GM18499 (cell line): ENCODE measurements at regions not wholly inside any gene's neighbourhood (a gene's known extent, or its start where the extent isn't known, plus 50 kb on each side); places are given as distances from the start of the nearest gene placed in this dataset.
"Not testable (repeated sequence)": the region's sequence is repeated elsewhere in the genome, so short reads cannot be mapped to it uniquely, and the experiment has no call there.

Source experiments
- ATAC-seq: cut with Tn5 transposase; IDR thresholded peaks from one replicate; pipeline ENCODE4 v1.9.1; 2021; ENCODE audit warnings: moderate number of reproducible peaks; ENCODE audit not compliant: insufficient read depth, unreplicated experiment

- ATAC-seq = no peak
Observed at GRCh38 chr4:10866666-10867065, 182.1 kb upstream of the CLNK start.

GRCh38 chr4:10861036-10861435 is 176.5 kb upstream of the CLNK start:
- no peak for ATAC-seq

- no peak for ATAC-seq
Observed at GRCh38 chr4:10856271-10856782, 171.8 kb upstream of the CLNK start.

- no peak for ATAC-seq
Observed at GRCh38 chr4:10853196-10853595, 168.6 kb upstream of the CLNK start.

- no peak for ATAC-seq
Observed at GRCh38 chr4:10841697-10842096, 157.1 kb upstream of the CLNK start.

GRCh38 chr4:10837151-10837550 is 152.6 kb upstream of the CLNK start:
- no peak for ATAC-seq

GRCh38 chr4:10832806-10833628 is 148.4 kb upstream of the CLNK start:
- peak; percentile 89 for ATAC-seq

GRCh38 chr4:10831727-10832408 is 147.3 kb upstream of the CLNK start:
- no peak for ATAC-seq

- ATAC-seq = not testable (repeated sequence)
Observed at GRCh38 chr4:10828918-10829538, 144.5 kb upstream of the CLNK start.

GRCh38 chr4:10821826-10822225 is 137.3 kb upstream of the CLNK start:
- ATAC-seq = no peak

- ATAC-seq = no peak
Observed at GRCh38 chr4:10816571-10816970, 132.0 kb upstream of the CLNK start.

GRCh38 chr4:10811991-10812390 is 127.4 kb upstream of the CLNK start:
- ATAC-seq = no peak

- ATAC-seq = no peak
Observed at GRCh38 chr4:10810411-10810810, 125.8 kb upstream of the CLNK start.

- peak; percentile 54 for ATAC-seq
Observed at GRCh38 chr4:10809905-10810304, 125.3 kb upstream of the CLNK start.

GRCh38 chr4:10808591-10808990 is 124.0 kb upstream of the CLNK start:
- no peak for ATAC-seq

GRCh38 chr4:10806953-10807645 is 122.5 kb upstream of the CLNK start:
- no peak for ATAC-seq

- no peak for ATAC-seq
Observed at GRCh38 chr4:10803713-10804343, 119.3 kb upstream of the CLNK start.

- no peak for ATAC-seq
Observed at GRCh38 chr4:10787365-10787764, 102.8 kb upstream of the CLNK start.

GRCh38 chr4:10784621-10785020 is 100.1 kb upstream of the CLNK start:
- no peak for ATAC-seq

- ATAC-seq = no peak
Observed at GRCh38 chr4:10783351-10783750, 98.8 kb upstream of the CLNK start.
